ENCODE measurements at regions not wholly inside any gene's neighbourhood (a gene's known extent, or its start where the extent isn't known, plus 50 kb on each side); places are given as distances from the start of the nearest gene placed in this dataset.

DNA sequence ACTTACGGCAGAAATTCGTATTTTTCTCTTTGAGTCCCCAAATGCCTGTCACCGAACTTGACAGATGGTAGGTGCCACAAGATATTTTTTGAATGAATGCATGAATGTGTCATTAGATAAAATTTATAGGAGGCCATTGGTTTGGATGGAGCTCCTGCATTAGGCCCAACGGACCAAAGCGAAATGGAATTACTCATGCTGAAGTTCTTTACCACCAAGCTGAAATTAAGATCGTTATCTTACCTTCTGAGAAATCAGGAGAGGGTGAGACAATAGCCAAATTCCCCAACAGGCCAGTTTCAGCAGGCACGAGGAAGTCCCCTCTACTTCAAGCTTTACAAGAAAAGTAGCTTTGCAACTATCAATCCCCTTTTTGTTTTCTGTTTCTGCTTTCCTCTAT is 452.5 kb upstream of the ARGLU1 start:
- Histone ChIP-seq H3K9me3 (ENCODE audit: control insufficient read depth, insufficient read depth, low read length) (no peaks in the 10 kb centered on the region), H3K27ac (ENCODE audit: low read depth, low read length) (no peak overlapping the region), H3K27me3 (ENCODE audit: control insufficient read depth, insufficient read depth, low read length) (no peaks in the 10 kb centered on the region), H3K4me3 (ENCODE audit: low read depth, low read length) (no peak overlapping the region)
- TF ChIP-seq, protein P1, sequence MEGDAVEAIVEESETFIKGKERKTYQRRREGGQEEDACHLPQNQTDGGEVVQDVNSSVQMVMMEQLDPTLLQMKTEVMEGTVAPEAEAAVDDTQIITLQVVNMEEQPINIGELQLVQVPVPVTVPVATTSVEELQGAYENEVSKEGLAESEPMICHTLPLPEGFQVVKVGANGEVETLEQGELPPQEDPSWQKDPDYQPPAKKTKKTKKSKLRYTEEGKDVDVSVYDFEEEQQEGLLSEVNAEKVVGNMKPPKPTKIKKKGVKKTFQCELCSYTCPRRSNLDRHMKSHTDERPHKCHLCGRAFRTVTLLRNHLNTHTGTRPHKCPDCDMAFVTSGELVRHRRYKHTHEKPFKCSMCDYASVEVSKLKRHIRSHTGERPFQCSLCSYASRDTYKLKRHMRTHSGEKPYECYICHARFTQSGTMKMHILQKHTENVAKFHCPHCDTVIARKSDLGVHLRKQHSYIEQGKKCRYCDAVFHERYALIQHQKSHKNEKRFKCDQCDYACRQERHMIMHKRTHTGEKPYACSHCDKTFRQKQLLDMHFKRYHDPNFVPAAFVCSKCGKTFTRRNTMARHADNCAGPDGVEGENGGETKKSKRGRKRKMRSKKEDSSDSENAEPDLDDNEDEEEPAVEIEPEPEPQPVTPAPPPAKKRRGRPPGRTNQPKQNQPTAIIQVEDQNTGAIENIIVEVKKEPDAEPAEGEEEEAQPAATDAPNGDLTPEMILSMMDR (IDR thresholded peaks at IDR 0.05; ENCODE audit: low read depth, low read length), result no peak
- ChIA-PET CTCF (interaction anchor here (0.8 kb wide), 1 partner anchor 19 kb away, joined by 3 read pairs; no protein-coding TSS in a partner anchor), POLR2A (no interaction called here)
- no peak for DNase-seq (ENCODE audit: low read depth, low spot score)

DNA sequence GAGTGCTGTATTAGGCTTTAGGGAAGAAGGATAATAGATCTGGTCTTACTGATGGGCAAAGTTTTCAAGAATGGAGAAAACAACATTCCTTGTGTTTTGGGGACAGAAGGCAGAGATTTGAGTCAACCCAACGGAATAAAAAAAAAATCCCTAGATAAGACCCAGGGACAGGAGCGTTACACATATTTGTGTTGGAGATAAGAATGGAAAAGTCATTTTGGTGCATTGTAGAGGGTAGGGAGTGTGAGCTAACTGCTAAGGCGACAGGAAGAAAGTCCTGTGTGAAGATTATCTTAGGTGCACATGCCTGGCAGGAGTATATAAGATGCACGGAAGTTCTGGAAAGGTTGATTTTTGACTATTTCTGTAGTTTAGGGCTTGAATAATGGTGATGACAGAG is 450.3 kb upstream of the ARGLU1 start:
- DNase-seq (ENCODE audit: low read depth, low spot score), result no peak
- CTCF ChIA-PET, result no interaction called here

DNA sequence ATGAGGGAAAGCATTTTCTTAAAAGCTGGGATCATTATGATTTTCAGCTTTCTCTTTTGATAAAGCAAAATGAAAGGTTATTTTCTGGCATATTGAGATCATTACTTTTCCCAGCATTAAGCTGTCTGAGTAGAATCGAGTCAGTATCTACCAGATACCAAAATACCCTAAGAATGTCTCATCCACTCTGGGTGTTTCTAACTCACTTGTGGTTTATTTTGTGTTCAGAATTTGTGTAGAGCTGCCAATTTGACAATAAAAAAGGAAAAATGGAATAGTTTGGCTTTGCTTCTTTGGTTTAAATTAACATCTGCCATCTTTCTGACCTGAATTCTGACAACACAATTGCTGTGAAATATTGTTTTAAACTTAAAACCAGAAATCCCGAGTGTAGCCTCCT is 438.7 kb upstream of the ARGLU1 start:
- ChIA-PET POLR2A (no interaction called here), CTCF (no interaction called here)
- Histone ChIP-seq H3K27ac (ENCODE audit: low read depth, low read length) (no peak overlapping the region), H3K4me3 (ENCODE audit: low read depth, low read length) (no peak overlapping the region), H3K27me3 (ENCODE audit: control insufficient read depth, insufficient read depth, low read length) (no peaks in the 10 kb centered on the region), H3K9me3 (ENCODE audit: control insufficient read depth, insufficient read depth, low read length) (no peaks in the 10 kb centered on the region)
- no peak for DNase-seq (ENCODE audit: low read depth, low spot score)
- TF ChIP-seq, protein P1 (IDR thresholded peaks at IDR 0.05; ENCODE audit: low read depth, low read length), result no peak

More for the DNA sequence above, 450.3 kb upstream of the ARGLU1 start:
- Histone ChIP-seq H3K4me3 (ENCODE audit: low read depth, low read length) (no peak overlapping the region), H3K27ac (ENCODE audit: low read depth, low read length) (no peak overlapping the region), H3K9me3 (ENCODE audit: control insufficient read depth, insufficient read depth, low read length) (no peaks in the 10 kb centered on the region), H3K27me3 (ENCODE audit: control insufficient read depth, insufficient read depth, low read length) (no peaks in the 10 kb centered on the region)
- TF ChIP-seq, protein P1 (IDR thresholded peaks at IDR 0.05; ENCODE audit: low read depth, low read length), result no peak
- POLR2A ChIA-PET, result no interaction called here

DNA sequence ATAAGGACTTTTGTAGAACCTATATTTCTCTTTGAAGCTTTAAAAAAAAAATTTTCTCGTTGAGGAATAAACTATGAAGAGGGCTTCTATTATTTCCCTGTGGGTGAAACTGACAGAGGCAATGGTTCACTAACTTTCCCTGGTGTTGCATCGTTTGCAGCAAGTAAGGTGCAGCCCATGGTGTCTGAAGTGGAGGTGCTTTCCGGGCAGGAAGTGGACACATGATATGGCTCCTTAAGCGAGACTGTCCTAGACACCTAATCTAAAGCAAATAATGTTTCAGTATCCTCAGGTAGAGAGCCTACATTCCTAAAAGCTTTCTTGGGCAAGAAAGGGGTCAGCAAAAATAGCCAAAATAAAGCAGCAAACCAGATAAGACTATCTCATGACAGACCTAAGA is 437.6 kb upstream of the ARGLU1 start:
- ChIA-PET CTCF (no interaction called here), POLR2A (no interaction called here)
- no peaks in the 10 kb centered on the region for H3K27me3 ChIP-seq (ENCODE audit: control insufficient read depth, insufficient read depth, low read length)
- H3K27ac ChIP-seq (ENCODE audit: low read depth, low read length), result no peak overlapping the region
- DNase-seq (ENCODE audit: low read depth, low spot score), result no peak
- no peaks in the 10 kb centered on the region for H3K9me3 ChIP-seq (ENCODE audit: control insufficient read depth, insufficient read depth, low read length)
- TF ChIP-seq, protein P1 (IDR thresholded peaks at IDR 0.05; ENCODE audit: low read depth, low read length), result no peak
- H3K4me3 ChIP-seq (ENCODE audit: low read depth, low read length), result no peak overlapping the region

DNA sequence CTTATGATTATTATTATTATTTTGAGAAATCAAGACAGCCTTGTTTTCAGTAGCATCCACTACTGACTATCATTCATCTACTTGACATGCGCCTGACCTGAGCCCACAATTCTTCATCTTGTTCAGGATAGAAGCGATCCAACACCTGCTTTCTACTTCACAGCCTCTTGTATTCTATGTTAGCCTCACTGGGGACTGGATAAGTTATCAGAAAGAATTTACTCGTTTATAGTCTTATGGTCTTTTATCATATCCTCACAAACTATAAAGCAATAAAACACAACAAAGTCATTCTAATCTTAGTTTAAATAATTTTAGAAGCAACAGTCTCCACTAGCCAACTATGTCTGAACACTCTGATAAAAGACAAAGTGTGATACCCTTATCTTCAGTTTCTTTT is 436.0 kb upstream of the ARGLU1 start:
- CTCF ChIA-PET, result no interaction called here
- no peaks in the 10 kb centered on the region for H3K9me3 ChIP-seq (ENCODE audit: control insufficient read depth, insufficient read depth, low read length)
- TF ChIP-seq, protein P1 (IDR thresholded peaks at IDR 0.05; ENCODE audit: low read depth, low read length), result no peak
- no peak overlapping the region for H3K27ac ChIP-seq (ENCODE audit: low read depth, low read length)
- H3K4me3 ChIP-seq (ENCODE audit: low read depth, low read length), result no peak overlapping the region
- no peaks in the 10 kb centered on the region for H3K27me3 ChIP-seq (ENCODE audit: control insufficient read depth, insufficient read depth, low read length)
- no peak for DNase-seq (ENCODE audit: low read depth, low spot score)
- POLR2A ChIA-PET, result no interaction called here
